GM19351 (cell line): ENCODE measurements at regions not wholly inside any gene's neighbourhood (a gene's known extent, or its start where the extent isn't known, plus 50 kb on each side); places are given as distances from the start of the nearest gene placed in this dataset.

Experiments
- ATAC-seq: cut with Tn5 transposase; IDR thresholded peaks from one replicate; pipeline ENCODE4 v1.9.1; 2021; ENCODE audit warnings: mild to moderate bottlenecking, moderate library complexity; ENCODE audit not compliant: unreplicated experiment

GRCh38 chr18:39751161-39751560, 2185.6 kb upstream of the CELF4 start:
- no peak for ATAC-seq

GRCh38 chr18:39749154-39749553, 2183.6 kb upstream of the CELF4 start:
- no peak for ATAC-seq

DNA sequence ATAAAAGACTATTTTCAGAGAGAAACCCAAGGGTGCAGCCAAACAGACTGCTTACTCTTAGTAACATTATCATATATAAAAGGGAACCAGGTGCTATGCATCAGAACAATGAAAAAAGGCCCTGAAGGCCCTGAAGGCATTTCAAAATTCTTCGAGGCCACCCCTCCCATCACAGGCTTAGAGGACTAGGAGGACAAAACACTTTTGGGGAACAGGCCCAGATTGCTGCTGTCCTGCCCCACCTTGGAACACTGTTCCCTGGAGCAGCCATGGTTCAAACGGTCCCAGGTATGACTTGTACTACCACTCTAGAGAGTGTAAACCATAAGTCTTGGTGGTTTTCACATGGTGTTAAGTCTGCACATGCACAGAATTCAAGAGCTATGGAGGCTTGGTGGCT, 2183.1 kb upstream of the CELF4 start:
- ATAC-seq = no peak

DNA sequence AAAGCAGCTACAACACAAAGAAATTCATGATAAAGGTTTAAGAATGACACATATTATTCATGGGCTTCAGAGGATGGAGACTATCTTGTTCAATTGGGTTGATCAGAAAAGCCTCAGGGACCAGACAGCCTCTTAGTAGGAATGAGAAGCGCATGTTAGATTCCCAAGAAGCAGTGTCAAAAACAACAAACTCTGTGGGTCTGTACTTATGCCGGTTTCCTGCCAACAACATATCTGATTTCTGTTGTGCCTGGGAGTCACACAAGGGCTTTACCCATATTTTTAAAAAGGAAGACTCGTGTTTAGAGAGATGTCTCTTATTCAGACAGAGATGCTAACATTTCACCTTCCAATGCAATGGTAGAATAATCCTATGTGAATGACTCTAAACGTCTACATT, 2180.6 kb upstream of the CELF4 start:
- no peak for ATAC-seq

- ATAC-seq = no peak
Observed at GRCh38 chr18:39743463-39743862, 2177.9 kb upstream of the CELF4 start.

- ATAC-seq = no peak
Observed at GRCh38 chr18:39741755-39742466, 2176.3 kb upstream of the CELF4 start.

- ATAC-seq = no peak
Observed at GRCh38 chr18:39737869-39738268, 2172.3 kb upstream of the CELF4 start.

DNA sequence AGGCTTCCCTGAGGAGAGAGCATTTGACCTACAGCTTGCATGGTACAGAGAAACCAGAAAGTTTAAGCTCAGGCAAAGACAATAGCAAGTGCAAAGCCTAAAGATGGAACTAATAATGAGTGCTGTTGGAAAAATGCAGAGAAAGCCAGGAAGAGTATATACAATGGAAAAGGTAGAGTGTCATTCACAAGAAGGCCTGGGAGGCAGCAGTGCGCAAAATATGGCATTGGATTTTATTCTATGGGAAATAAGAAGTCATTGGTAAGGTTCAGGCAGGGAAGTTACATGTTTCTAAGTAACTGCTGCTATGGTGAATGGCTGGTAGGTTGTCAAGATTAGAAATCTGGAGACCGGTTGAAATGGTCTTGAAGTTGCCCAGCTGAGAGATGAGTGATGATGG, 2167.3 kb upstream of the CELF4 start:
- no peak for ATAC-seq

GRCh38 chr18:39730606-39731005, 2165.0 kb upstream of the CELF4 start:
- no peak for ATAC-seq

DNA sequence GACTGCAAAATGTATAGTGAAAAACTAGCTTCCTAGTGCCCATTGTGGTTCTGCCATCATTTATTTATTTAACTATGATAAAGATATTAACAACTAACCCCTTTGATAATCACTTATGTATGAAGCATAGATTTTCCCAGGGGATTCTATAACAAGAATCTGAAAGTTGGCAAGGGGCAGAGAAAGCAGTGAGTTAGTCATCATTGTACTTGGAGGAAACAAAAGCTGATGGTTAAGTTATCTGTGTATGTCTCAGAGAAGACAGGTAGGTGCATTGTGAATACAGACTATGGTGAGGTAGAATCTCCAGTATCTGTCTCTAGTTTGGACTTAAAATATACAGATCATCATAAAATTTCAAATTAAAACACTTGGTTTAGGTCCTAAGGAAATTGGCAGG, 2159.1 kb upstream of the CELF4 start:
- ATAC-seq = no peak

- ATAC-seq = no peak
Observed at GRCh38 chr18:39721712-39722111, 2156.1 kb upstream of the CELF4 start.

DNA sequence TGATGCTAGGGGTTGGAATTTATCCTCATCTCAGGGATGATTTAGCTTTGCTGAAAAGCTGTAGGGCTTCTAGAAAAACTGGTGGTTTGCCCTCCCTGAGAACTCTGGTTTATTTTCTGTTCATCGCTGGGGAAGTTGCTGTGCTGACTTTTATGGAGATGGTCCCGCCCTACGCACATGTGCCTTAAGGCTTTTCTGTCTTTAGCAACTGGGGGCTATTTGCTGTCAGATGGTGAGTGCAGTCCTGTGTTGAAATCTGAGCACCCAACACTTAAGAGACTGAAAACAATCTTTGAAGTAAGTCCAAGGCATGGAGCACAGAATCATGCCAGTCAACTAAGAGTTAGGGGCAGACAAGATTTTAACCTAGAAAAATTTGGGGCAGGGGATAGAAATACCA, 2148.4 kb upstream of the CELF4 start:
- ATAC-seq = no peak

DNA sequence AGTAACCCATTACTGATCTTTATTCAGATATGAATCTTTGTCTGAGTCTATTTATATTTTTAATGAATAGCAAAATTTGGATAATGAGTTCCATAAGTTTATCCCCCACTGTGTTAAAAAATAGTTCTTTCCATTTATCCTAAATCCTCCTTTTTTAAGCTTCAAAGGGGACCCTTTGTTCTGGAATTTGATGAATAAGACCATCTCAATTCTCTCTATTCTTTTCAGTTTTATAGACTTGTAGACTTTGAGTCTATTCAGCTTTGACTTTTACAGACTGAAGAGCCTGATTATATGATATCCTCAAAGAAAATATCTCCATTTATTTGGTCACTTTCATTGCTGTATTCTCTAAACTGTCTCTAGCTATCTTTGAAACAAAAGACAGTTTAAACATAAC, 2146.1 kb upstream of the CELF4 start:
- ATAC-seq = no peak

DNA sequence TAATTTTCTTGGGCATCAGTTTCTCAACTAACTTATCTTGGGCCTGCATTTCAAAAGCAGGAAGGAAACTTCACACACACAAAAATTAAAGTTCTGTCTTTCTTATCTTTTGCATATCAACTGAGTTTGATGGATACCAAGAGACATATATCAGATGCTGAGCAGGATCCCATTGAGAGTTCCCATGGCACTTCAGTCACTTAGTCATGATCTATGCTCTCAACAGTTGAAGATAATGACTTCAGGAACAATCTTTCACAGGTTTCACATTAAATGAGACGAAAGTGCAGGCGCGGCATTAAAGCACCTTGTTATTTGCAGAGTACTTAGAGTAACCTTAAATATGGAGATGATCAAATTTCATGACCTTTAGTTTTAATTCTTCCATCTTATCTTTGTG, 2139.8 kb upstream of the CELF4 start:
- no peak for ATAC-seq

DNA sequence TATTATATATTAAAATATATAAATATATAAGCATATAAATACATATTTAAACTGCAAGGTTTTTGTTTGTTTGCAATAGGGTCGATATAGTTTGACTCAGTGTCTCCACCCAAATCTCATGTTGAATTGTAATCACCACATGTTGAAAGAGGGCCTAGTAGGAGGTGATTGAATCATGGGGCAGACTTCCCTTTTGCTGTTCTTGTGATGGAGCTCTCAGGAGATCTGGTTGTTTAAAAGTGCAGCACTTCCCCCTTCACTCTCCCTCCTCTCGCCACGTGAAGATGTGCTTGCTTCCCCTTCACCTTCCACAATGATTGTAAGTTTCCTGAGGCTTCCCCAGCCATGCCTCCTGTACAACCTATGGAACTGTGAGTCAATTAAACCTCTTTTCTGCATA, 2137.3 kb upstream of the CELF4 start:
- ATAC-seq = no peak

DNA sequence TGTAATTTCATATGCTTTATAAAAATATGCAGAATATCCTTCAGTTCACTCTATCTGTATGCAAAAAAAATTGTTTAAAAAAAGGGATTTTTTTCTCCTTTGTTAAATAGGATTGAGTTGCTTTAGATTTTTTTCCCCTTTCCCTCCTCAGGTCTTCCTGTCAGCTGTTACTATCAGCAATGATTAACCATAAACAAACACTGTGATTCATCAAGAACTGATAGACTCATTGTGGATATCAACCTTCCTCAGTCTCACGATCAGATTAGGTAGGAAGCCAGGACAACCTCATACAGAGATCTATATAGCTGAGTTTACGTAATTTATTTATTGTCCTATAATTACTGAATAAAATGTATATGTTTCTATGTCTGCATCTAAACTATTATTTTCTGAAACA, 2136.2 kb upstream of the CELF4 start:
- no peak for ATAC-seq

GRCh38 chr18:39701055-39701783, 2135.6 kb upstream of the CELF4 start:
- ATAC-seq = no peak

GRCh38 chr18:39699340-39699964, 2133.9 kb upstream of the CELF4 start:
- ATAC-seq = no peak

- no peak for ATAC-seq
Observed at GRCh38 chr18:39698436-39698835, 2132.8 kb upstream of the CELF4 start.

- ATAC-seq = no peak
Observed at GRCh38 chr18:39693359-39693758, 2127.8 kb upstream of the CELF4 start.

DNA sequence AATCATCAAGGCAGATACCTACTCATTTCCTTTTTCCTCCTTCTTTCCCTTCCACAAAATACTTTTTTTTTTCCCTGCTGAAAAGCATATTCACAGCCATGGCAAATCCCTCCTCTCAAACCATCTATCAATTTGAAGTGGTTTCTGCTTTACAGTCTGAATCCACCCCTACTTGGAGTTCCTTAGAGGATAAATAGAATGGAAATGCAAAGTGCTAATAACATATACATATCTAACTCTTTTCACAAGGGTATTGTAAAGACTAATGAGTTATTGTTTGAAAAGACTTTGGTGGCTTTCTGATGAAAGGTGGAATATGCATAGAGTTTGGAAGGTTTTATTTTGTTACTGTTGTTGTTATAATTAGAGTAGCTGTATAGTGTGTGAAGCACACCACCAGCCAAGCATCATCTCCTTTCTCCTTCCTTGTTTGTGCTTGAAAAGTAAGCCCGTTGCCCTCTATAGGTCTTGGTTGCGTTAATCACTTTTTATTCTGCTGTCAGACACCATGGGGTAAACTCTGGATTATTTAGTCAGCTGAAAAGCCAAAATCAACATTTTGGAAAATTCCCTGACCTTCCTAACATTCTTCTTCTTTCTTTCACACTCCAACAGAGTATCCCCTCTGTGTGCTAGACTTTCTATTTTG, 2126.9 kb upstream of the CELF4 start:
- no peak for ATAC-seq
